WTC11 (cell line): ENCODE measurements at regions not wholly inside any gene's neighbourhood (a gene's known extent, or its start where the extent isn't known, plus 50 kb on each side); places are given as distances from the start of the nearest gene placed in this dataset.

Source experiments
- ATAC-seq: fragments of 200-7000 bp; cut with Tn5 transposase; 2 replicates; pipeline ENCODE4 v1.10.0; 2021; ENCODE audit warnings: mild to moderate bottlenecking, moderate library complexity
- CTCF ChIA-PET: fragments of 300-600 bp; sonication (Branson Sonifier 250); formaldehyde crosslinking; loops from one replicate; lab custom pipeline; 2021; ENCODE audit warnings: antibody characterized with exemption; lab: Charles Lee
- POLR2A ChIA-PET: fragments of 350-600 bp; sonication (Branson Sonifier 250); formaldehyde crosslinking; loops from one replicate; lab custom pipeline; 2021; ENCODE audit warnings: antibody characterized with exemption; lab: Charles Lee
- DNase-seq: peaks from one replicate; pipeline ENCODE4 v3.0.0; 2021; ENCODE audit warnings: low spot score
- H3K27ac Mint-ChIP-seq: 2 replicates; pipeline ENCODE4 v1.8.0; 2021; ENCODE audit warnings: mixed read lengths
- H3K27me3 Mint-ChIP-seq: 2 replicates; pipeline ENCODE4 v1.8.0; 2021; ENCODE audit warnings: low read depth, mild to moderate bottlenecking, moderate library complexity, mixed read lengths
- H3K36me3 Mint-ChIP-seq: 2 replicates; pipeline ENCODE4 v1.8.0; 2021; ENCODE audit warnings: mixed read lengths
- H3K4me1 Mint-ChIP-seq: 2 replicates; pipeline ENCODE4 v1.8.0; 2022; ENCODE audit warnings: mixed read lengths
- H3K4me3 Mint-ChIP-seq: 2 replicates; pipeline ENCODE4 v1.8.0; 2021; ENCODE audit warnings: mild to moderate bottlenecking, moderate library complexity, mixed read lengths
- H3K9me3 Mint-ChIP-seq: 2 replicates; pipeline ENCODE4 v1.8.0; 2021; ENCODE audit warnings: mixed read lengths
- ESRRA ChIP-seq: sonication (generic); formaldehyde crosslinking; IDR thresholded peaks from 2 replicates; pipeline ENCODE4 v1.8.1; 2022; ENCODE audit warnings: mild to moderate bottlenecking, missing genetic modification reagents, borderline replicate concordance
- FOXJ3 ChIP-seq: sonication (generic); formaldehyde crosslinking; IDR thresholded peaks from 2 replicates; pipeline ENCODE4 v1.9.0; 2021; ENCODE audit warnings: missing genetic modification reagents, mild to moderate bottlenecking, borderline replicate concordance
- GABPB1 ChIP-seq: sonication (generic); formaldehyde crosslinking; IDR thresholded peaks from 2 replicates; pipeline ENCODE4 v1.8.1; 2023; ENCODE audit warnings: mild to moderate bottlenecking, missing genetic modification reagents
- IRF1 ChIP-seq: sonication (generic); formaldehyde crosslinking; IDR thresholded peaks from 2 replicates; pipeline ENCODE4 v1.8.0; 2023; ENCODE audit warnings: missing genetic modification reagents
- NFE2L1 ChIP-seq: sonication (generic); formaldehyde crosslinking; IDR thresholded peaks from 2 replicates; pipeline ENCODE4 v1.8.1; 2023; ENCODE audit warnings: missing genetic modification reagents
- NR2C2 ChIP-seq: sonication (generic); formaldehyde crosslinking; IDR thresholded peaks from 2 replicates; pipeline ENCODE4 v1.8.0; 2022; ENCODE audit warnings: mild to moderate bottlenecking, missing genetic modification reagents
- PRRX2 ChIP-seq: fragments of 250-450 bp; sonication (Bioruptor Pico); IDR thresholded peaks from 2 replicates; pipeline ENCODE4 v1.8.0; 2021; ENCODE audit warnings: mild to moderate bottlenecking
- SP1 ChIP-seq: sonication (generic); formaldehyde crosslinking; conservative IDR thresholded peaks from 2 replicates; pipeline ENCODE4 v1.8.1; 2022; ENCODE audit warnings: missing genetic modification reagents
- STAT6 ChIP-seq: sonication (generic); formaldehyde crosslinking; conservative IDR thresholded peaks from 2 replicates; pipeline ENCODE4 v1.8.1; 2023; ENCODE audit warnings: mild to moderate bottlenecking, low read depth, missing genetic modification reagents, moderate library complexity
- TCF7 ChIP-seq: sonication (generic); formaldehyde crosslinking; IDR thresholded peaks from 2 replicates; pipeline ENCODE4 v1.8.0; 2022; ENCODE audit warnings: mild to moderate bottlenecking, low read depth, missing genetic modification reagents, moderate library complexity
- ZMAT4 ChIP-seq: fragments of 250-450 bp; sonication (Bioruptor Pico); IDR thresholded peaks from 2 replicates; pipeline ENCODE4 v1.9.0; 2021; ENCODE audit warnings: mild to moderate bottlenecking
- ZNF121 ChIP-seq: sonication (generic); formaldehyde crosslinking; IDR thresholded peaks from 2 replicates; pipeline ENCODE4 v1.8.0; 2023; ENCODE audit warnings: missing genetic modification reagents
- ZNF138 ChIP-seq: sonication (generic); formaldehyde crosslinking; conservative IDR thresholded peaks from 2 replicates; pipeline ENCODE4 v1.8.1; 2022; ENCODE audit warnings: mild to moderate bottlenecking, moderate library complexity, missing genetic modification reagents
- ZNF219 ChIP-seq: sonication (generic); formaldehyde crosslinking; IDR thresholded peaks from 2 replicates; pipeline ENCODE4 v1.8.0; 2023; ENCODE audit warnings: missing genetic modification reagents, mild to moderate bottlenecking, borderline replicate concordance
- ZNF232 ChIP-seq: sonication (generic); formaldehyde crosslinking; IDR thresholded peaks from 2 replicates; pipeline ENCODE4 v1.8.0; 2022; ENCODE audit warnings: mild to moderate bottlenecking, missing genetic modification reagents
- ZNF396 ChIP-seq: fragments of 250-450 bp; sonication (Bioruptor Pico); IDR thresholded peaks from 2 replicates; pipeline ENCODE4 v1.8.0; 2021; ENCODE audit warnings: mild to moderate bottlenecking, moderate library complexity, borderline replicate concordance
- ZNF423 ChIP-seq: fragments of 250-450 bp; sonication (Bioruptor Pico); IDR thresholded peaks from 2 replicates; pipeline ENCODE4 v2.1.2; 2022; ENCODE audit warnings: mild to moderate bottlenecking, moderate library complexity
- ZNF425 ChIP-seq: fragments of 250-450 bp; sonication (Bioruptor Pico); conservative IDR thresholded peaks from 2 replicates; pipeline ENCODE4 v1.9.0; 2021; ENCODE audit warnings: mild to moderate bottlenecking
- TF ChIP-seq, protein P1 (sequence below): sonication (generic); formaldehyde crosslinking; IDR thresholded peaks from 2 replicates; pipeline ENCODE4 v1.8.1; 2023; ENCODE audit warnings: mild to moderate bottlenecking, missing genetic modification reagents, moderate library complexity
- TF ChIP-seq, protein P2 (sequence below): sonication (generic); formaldehyde crosslinking; IDR thresholded peaks from 2 replicates; pipeline ENCODE4 v1.8.0; 2022; ENCODE audit warnings: mild to moderate bottlenecking, missing genetic modification reagents
- TF ChIP-seq, protein P3 (sequence below): sonication (generic); formaldehyde crosslinking; IDR thresholded peaks from 2 replicates; pipeline ENCODE4 v1.8.1; 2023; ENCODE audit warnings: mild to moderate bottlenecking, missing genetic modification reagents, borderline replicate concordance

GRCh38 chr3:99269606-99270351, 368.3 kb upstream of the DCBLD2 start (continued):
- TF ChIP-seq IRF1 (CRISPR knock-in tag): no peak
- TF ChIP-seq ZNF396 (CRISPR knock-in tag): no peak
- no peak for TF ChIP-seq NFE2L1
- TF ChIP-seq ZNF423 (CRISPR knock-in tag): no peak
- TF ChIP-seq STAT6 (CRISPR knock-in tag): no peak
- no peak for TF ChIP-seq ZNF121 (CRISPR knock-in tag)
- no peak for TF ChIP-seq ESRRA (CRISPR knock-in tag)
- no peak for TF ChIP-seq NR2C2 (CRISPR knock-in tag)
- TF ChIP-seq ZMAT4: no peak

DNA sequence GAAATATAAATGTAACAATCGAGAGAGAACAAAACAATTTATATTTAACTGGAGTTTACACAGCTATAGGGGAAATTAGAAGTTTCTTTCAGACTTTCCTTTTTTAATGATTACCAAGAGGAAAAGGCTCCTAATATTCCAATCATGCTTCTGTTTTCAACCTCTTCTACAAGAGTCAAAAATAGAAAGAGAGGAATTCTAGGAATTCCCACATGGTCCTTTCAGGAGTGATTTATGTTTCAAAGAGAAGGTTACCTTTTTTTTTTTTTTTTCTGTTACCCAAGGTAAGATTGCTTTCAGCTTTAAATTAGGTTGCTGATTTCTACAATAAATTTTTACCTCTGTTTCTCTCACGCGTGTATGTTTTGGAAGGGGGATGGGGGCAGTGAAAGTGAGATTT, 355.3 kb upstream of the DCBLD2 start:
- no peak overlapping the region for H3K4me3 Mint-ChIP-seq
- H3K27ac Mint-ChIP-seq: no peak overlapping the region; the same call in 1 of the 2 replicates
- ATAC-seq (no peak), DNase-seq (no peak)
- H3K36me3 Mint-ChIP-seq: peaks cover 14% of the 10 kb centered on the region
- H3K4me1 Mint-ChIP-seq: peaks cover 8% of the 10 kb centered on the region
- ChIA-PET POLR2A (no interaction called here), CTCF (interaction anchor here (0.7 kb wide), 1 partner anchor 913 kb away, joined by 3 read pairs; no protein-coding TSS in a partner anchor)
- H3K9me3 Mint-ChIP-seq: peaks cover 28% of the 10 kb centered on the region
- no peaks in the 10 kb centered on the region; the same call in 1 of the 2 replicates for H3K27me3 Mint-ChIP-seq
- TF ChIP-seq IRF1 (CRISPR knock-in tag) (no peak), PRRX2 (no peak), ZNF219 (no peak)
- TF ChIP-seq, protein P1, sequence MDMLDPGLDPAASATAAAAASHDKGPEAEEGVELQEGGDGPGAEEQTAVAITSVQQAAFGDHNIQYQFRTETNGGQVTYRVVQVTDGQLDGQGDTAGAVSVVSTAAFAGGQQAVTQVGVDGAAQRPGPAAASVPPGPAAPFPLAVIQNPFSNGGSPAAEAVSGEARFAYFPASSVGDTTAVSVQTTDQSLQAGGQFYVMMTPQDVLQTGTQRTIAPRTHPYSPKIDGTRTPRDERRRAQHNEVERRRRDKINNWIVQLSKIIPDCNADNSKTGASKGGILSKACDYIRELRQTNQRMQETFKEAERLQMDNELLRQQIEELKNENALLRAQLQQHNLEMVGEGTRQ (CRISPR knock-in tag): no peak

GRCh38 chr3:99253963-99254355, 352.5 kb upstream of the DCBLD2 start:
- no peak for DNase-seq
- no peak overlapping the region for H3K27ac Mint-ChIP-seq
- H3K36me3 Mint-ChIP-seq: peaks cover 14% of the 10 kb centered on the region
- ATAC-seq: no peak
- peaks cover 8% of the 10 kb centered on the region for H3K4me1 Mint-ChIP-seq
- peaks cover 14% of the 10 kb centered on the region for H3K9me3 Mint-ChIP-seq
- H3K4me3 Mint-ChIP-seq: no peak overlapping the region
- ChIA-PET CTCF (no interaction called here), POLR2A (no interaction called here)
- no peaks in the 10 kb centered on the region; the same call in 1 of the 2 replicates for H3K27me3 Mint-ChIP-seq
- no peak for TF ChIP-seq FOXJ3
- TF ChIP-seq ZNF423 (CRISPR knock-in tag): no peak
- no peak for TF ChIP-seq GABPB1
- TF ChIP-seq ZNF138 (CRISPR knock-in tag): no peak
- TF ChIP-seq SP1: no peak
- no peak for TF ChIP-seq TCF7 (CRISPR knock-in tag)
- TF ChIP-seq ZNF232 (CRISPR knock-in tag): no peak
- TF ChIP-seq, protein P2, sequence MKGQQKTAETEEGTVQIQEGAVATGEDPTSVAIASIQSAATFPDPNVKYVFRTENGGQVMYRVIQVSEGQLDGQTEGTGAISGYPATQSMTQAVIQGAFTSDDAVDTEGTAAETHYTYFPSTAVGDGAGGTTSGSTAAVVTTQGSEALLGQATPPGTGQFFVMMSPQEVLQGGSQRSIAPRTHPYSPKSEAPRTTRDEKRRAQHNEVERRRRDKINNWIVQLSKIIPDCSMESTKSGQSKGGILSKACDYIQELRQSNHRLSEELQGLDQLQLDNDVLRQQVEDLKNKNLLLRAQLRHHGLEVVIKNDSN: no peak
- TF ChIP-seq ZNF425 (CRISPR knock-in tag): no peak
- TF ChIP-seq, protein P3, sequence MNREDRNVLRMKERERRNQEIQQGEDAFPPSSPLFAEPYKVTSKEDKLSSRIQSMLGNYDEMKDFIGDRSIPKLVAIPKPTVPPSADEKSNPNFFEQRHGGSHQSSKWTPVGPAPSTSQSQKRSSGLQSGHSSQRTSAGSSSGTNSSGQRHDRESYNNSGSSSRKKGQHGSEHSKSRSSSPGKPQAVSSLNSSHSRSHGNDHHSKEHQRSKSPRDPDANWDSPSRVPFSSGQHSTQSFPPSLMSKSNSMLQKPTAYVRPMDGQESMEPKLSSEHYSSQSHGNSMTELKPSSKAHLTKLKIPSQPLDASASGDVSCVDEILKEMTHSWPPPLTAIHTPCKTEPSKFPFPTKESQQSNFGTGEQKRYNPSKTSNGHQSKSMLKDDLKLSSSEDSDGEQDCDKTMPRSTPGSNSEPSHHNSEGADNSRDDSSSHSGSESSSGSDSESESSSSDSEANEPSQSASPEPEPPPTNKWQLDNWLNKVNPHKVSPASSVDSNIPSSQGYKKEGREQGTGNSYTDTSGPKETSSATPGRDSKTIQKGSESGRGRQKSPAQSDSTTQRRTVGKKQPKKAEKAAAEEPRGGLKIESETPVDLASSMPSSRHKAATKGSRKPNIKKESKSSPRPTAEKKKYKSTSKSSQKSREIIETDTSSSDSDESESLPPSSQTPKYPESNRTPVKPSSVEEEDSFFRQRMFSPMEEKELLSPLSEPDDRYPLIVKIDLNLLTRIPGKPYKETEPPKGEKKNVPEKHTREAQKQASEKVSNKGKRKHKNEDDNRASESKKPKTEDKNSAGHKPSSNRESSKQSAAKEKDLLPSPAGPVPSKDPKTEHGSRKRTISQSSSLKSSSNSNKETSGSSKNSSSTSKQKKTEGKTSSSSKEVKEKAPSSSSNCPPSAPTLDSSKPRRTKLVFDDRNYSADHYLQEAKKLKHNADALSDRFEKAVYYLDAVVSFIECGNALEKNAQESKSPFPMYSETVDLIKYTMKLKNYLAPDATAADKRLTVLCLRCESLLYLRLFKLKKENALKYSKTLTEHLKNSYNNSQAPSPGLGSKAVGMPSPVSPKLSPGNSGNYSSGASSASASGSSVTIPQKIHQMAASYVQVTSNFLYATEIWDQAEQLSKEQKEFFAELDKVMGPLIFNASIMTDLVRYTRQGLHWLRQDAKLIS (CRISPR knock-in tag): no peak
